ENCODE measurements at regions not wholly inside any gene's neighbourhood (a gene's known extent, or its start where the extent isn't known, plus 50 kb on each side); places are given as distances from the start of the nearest gene placed in this dataset.

DNA sequence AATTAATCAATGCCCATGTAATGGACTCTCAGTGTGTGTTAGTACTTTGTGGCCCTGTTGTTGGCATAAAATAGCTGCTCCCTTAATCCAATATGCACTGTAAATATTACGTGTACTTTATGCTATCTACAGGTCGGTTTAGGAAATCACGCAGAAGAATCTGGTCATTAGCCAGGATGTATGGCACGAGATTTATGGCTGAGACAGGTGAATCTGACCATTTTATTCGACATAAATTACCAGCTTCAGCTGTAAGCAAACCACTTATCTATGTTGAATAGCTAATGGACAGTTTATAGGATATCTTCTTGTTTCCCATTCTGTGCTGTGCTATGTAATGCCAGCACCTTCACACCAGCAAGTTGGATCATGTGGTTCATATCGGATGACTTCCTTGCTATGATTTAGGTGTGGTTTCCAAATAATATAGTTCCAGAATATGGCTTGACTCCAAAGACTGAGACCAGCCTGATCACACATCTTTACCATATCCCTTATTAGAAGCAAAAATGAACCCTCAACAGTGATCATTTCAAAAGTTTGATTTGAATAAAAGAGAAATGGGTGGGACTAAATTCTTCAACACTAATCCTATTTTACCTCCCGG lies 301.4 kb downstream of the AHR start:
- TF ChIP-seq, protein P1, sequence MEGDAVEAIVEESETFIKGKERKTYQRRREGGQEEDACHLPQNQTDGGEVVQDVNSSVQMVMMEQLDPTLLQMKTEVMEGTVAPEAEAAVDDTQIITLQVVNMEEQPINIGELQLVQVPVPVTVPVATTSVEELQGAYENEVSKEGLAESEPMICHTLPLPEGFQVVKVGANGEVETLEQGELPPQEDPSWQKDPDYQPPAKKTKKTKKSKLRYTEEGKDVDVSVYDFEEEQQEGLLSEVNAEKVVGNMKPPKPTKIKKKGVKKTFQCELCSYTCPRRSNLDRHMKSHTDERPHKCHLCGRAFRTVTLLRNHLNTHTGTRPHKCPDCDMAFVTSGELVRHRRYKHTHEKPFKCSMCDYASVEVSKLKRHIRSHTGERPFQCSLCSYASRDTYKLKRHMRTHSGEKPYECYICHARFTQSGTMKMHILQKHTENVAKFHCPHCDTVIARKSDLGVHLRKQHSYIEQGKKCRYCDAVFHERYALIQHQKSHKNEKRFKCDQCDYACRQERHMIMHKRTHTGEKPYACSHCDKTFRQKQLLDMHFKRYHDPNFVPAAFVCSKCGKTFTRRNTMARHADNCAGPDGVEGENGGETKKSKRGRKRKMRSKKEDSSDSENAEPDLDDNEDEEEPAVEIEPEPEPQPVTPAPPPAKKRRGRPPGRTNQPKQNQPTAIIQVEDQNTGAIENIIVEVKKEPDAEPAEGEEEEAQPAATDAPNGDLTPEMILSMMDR (IDR thresholded peaks at IDR 0.05 in 4 of 5, conservative IDR thresholded peaks at IDR 0.05 in 1 of 5) = no peak
- TF ChIP-seq POLR2A (IDR thresholded peaks at IDR 0.05) = no peak
